Hepatocyte (in vitro differentiated cells): ENCODE measurements at regions not wholly inside any gene's neighbourhood (a gene's known extent, or its start where the extent isn't known, plus 50 kb on each side); places are given as distances from the start of the nearest gene placed in this dataset.

Experiments
- DNase-seq: peaks from one replicate; pipeline ENCODE4 v3.0.0-alpha.2; 2016; ENCODE audit warnings: low spot score
- H2AFZ ChIP-seq: fragments of 200-600 bp; sonication (generic); 2 replicates; pipeline ENCODE4 v1.6.0; 2016; ENCODE audit warnings: antibody characterized with exemption, mild to moderate bottlenecking
- H3K27ac ChIP-seq: fragments of 200-600 bp; sonication (generic); 2 replicates; pipeline ENCODE4 v1.5.1; 2016; ENCODE audit warnings: mild to moderate bottlenecking
- H3K27me3 ChIP-seq: fragments of 200-600 bp; sonication (generic); 2 replicates; pipeline ENCODE4 v1.6.1; 2016
- H3K36me3 ChIP-seq: fragments of 200-600 bp; sonication (generic); replicated peaks from 2 replicates; pipeline ENCODE4 v1.5.1; 2016; ENCODE audit warnings: low read depth; ENCODE audit not compliant: insufficient read depth
- H3K4me1 ChIP-seq: fragments of 200-600 bp; sonication (generic); 2 replicates; pipeline ENCODE4 v1.5.1; 2016; ENCODE audit warnings: mild to moderate bottlenecking, moderate library complexity; ENCODE audit not compliant: insufficient read depth
- H3K4me2 ChIP-seq: fragments of 200-600 bp; sonication (generic); 2 replicates; pipeline ENCODE4 v1.6.0; 2016
- H3K4me3 ChIP-seq: fragments of 200-600 bp; sonication (generic); 2 replicates; pipeline ENCODE4 v1.5.1; 2016; ENCODE audit warnings: mild to moderate bottlenecking
- H3K79me2 ChIP-seq: fragments of 200-600 bp; sonication (generic); 2 replicates; pipeline ENCODE4 v1.6.0; 2017; ENCODE audit warnings: mild to moderate bottlenecking
- H3K9me2 ChIP-seq: fragments of 200-600 bp; sonication (generic); replicated peaks from 2 replicates; pipeline ENCODE4 v1.6.0; 2017; ENCODE audit warnings: mild to moderate bottlenecking; ENCODE audit not compliant: insufficient read depth
- H3K9me3 ChIP-seq: fragments of 200-600 bp; sonication (generic); 2 replicates; pipeline ENCODE4 v1.5.1; 2016; ENCODE audit warnings: low read depth, mild to moderate bottlenecking
- H4K20me1 ChIP-seq: fragments of 200-600 bp; sonication (generic); 2 replicates; pipeline ENCODE4 v1.6.0; 2016; ENCODE audit warnings: mild to moderate bottlenecking; ENCODE audit not compliant: insufficient read depth, poor library complexity, severe bottlenecking
- EZH2 ChIP-seq: fragments of 200-600 bp; sonication (generic); IDR thresholded peaks from 2 replicates; pipeline ENCODE4 v1.6.1; 2016; ENCODE audit warnings: antibody characterized with exemption, mild to moderate bottlenecking, borderline replicate concordance
- EZH2phosphoT487 ChIP-seq: fragments of 200-600 bp; sonication (generic); IDR thresholded peaks from one replicate; pipeline ENCODE4 v1.6.1; 2018; ENCODE audit warnings: antibody characterized with exemption, mild to moderate bottlenecking, low read depth, moderate library complexity; ENCODE audit not compliant: unreplicated experiment, severe bottlenecking
- WGBS: methylation state at CpG from one replicate; pipeline ENCODE4 v1.1.6; 2016; ENCODE audit warnings: low lambda C conversion rate; ENCODE audit errors: missing lambda C conversion rate; 5-methylcytosine and 5-hydroxymethylcytosine counted together
- TF ChIP-seq, protein P1 (sequence below): fragments of 200-600 bp; sonication (generic); IDR thresholded peaks from 2 replicates; pipeline ENCODE4 v1.5.1; 2016; ENCODE audit warnings: antibody characterized with exemption, mild to moderate bottlenecking; ENCODE audit not compliant: poor library complexity

DNA sequence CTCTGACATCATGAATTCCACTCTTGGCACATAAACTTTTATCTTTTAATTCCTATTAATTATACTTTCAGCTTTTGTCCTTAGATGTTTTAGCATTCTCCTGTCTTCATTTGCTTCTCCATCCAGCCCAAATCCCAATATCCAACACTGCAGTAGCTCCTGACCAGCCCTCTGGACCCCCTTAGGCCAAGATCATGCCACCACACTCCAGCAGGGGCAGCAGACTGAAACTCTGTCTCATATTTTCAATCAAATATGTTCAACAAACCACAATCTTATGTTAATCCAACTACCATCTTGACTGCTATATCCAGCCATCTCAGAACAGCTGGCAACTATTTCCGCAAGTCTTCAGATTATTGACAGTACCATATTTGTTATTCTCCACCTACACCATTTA lies 315.8 kb upstream of the ROBO2 start:
- no peaks in the 10 kb centered on the region for H3K9me3 ChIP-seq
- peak overlapping the region; percentile 4 for H3K27ac ChIP-seq
- H3K9me2 ChIP-seq = no peaks in the 10 kb centered on the region
- H4K20me1 ChIP-seq = no peaks in the 10 kb centered on the region
- H3K4me2 ChIP-seq = no peak overlapping the region
- H3K27me3 ChIP-seq = no peaks in the 10 kb centered on the region
- DNase-seq = no peak
- H3K79me2 ChIP-seq = no peaks in the 10 kb centered on the region
- no peaks in the 10 kb centered on the region for H3K36me3 ChIP-seq
- no peak for TF ChIP-seq EZH2phosphoT487
- TF ChIP-seq, protein P1, sequence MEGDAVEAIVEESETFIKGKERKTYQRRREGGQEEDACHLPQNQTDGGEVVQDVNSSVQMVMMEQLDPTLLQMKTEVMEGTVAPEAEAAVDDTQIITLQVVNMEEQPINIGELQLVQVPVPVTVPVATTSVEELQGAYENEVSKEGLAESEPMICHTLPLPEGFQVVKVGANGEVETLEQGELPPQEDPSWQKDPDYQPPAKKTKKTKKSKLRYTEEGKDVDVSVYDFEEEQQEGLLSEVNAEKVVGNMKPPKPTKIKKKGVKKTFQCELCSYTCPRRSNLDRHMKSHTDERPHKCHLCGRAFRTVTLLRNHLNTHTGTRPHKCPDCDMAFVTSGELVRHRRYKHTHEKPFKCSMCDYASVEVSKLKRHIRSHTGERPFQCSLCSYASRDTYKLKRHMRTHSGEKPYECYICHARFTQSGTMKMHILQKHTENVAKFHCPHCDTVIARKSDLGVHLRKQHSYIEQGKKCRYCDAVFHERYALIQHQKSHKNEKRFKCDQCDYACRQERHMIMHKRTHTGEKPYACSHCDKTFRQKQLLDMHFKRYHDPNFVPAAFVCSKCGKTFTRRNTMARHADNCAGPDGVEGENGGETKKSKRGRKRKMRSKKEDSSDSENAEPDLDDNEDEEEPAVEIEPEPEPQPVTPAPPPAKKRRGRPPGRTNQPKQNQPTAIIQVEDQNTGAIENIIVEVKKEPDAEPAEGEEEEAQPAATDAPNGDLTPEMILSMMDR = no peak
- TF ChIP-seq EZH2 = no peak
- no peaks in the 10 kb centered on the region for H3K4me1 ChIP-seq
- no peak overlapping the region for H3K4me3 ChIP-seq
- 78% methylated on average over 1 of the region's 1 CpG for WGBS
- H2AFZ ChIP-seq = no peak overlapping the region

GRCh38 chr3:76724706-76725105 lies 315.2 kb upstream of the ROBO2 start:
- 40% methylated on average over 4 of the region's 4 CpGs for WGBS
- TF ChIP-seq, protein P1 = no peak
- no peak for TF ChIP-seq EZH2phosphoT487
- no peak for TF ChIP-seq EZH2
- no peak overlapping the region for H3K4me3 ChIP-seq

DNA sequence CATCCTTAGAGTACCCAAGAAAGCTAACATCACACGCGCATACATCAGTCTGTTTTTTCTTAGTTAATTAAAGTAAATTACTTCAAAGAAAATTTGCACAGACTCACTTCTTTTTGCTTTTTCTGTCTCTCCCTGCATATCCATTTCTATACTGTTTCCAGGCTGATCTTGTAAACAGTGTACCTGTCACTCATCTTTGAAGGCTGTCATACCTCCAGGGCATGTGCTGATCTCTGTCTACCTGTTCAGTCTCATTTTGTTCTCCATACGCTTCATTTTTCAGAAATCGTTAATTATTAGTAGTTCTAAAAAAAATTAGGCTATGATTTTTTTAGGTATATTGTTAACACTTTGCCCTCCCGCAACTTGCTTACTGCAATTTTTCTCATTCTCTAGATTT lies 313.9 kb upstream of the ROBO2 start:
- no peaks in the 10 kb centered on the region for H3K79me2 ChIP-seq
- H3K9me2 ChIP-seq = no peaks in the 10 kb centered on the region
- H2AFZ ChIP-seq = no peak overlapping the region
- no peak overlapping the region for H3K27ac ChIP-seq
- TF ChIP-seq, protein P1 = no peak
- TF ChIP-seq EZH2 (no peak), EZH2phosphoT487 (no peak)
- H3K36me3 ChIP-seq = no peaks in the 10 kb centered on the region
- WGBS = 98% methylated on average over 5 of the region's 5 CpGs
- H3K9me3 ChIP-seq = no peaks in the 10 kb centered on the region
- H3K4me1 ChIP-seq = no peaks in the 10 kb centered on the region
- DNase-seq = no peak
- H4K20me1 ChIP-seq = no peaks in the 10 kb centered on the region
- H3K4me2 ChIP-seq = no peak overlapping the region
- H3K4me3 ChIP-seq = no peak overlapping the region
- H3K27me3 ChIP-seq = no peaks in the 10 kb centered on the region

More at GRCh38 chr3:76724706-76725105, 315.2 kb upstream of the ROBO2 start:
- no peaks in the 10 kb centered on the region for H3K79me2 ChIP-seq
- H3K27ac ChIP-seq = peak overlapping the region; percentile 21
- no peak overlapping the region for H2AFZ ChIP-seq
- no peaks in the 10 kb centered on the region for H3K27me3 ChIP-seq
- H3K4me2 ChIP-seq = no peak overlapping the region
- H3K9me3 ChIP-seq = no peaks in the 10 kb centered on the region
- H4K20me1 ChIP-seq = no peaks in the 10 kb centered on the region
- peak; percentile 49 for DNase-seq
- no peaks in the 10 kb centered on the region for H3K4me1 ChIP-seq
- H3K9me2 ChIP-seq = no peaks in the 10 kb centered on the region
- H3K36me3 ChIP-seq = no peaks in the 10 kb centered on the region

- H3K4me3 ChIP-seq = no peak overlapping the region
- TF ChIP-seq, protein P1 = no peak
- TF ChIP-seq EZH2 (no peak), EZH2phosphoT487 (no peak)
- no peaks in the 10 kb centered on the region for H3K36me3 ChIP-seq
- H4K20me1 ChIP-seq = no peaks in the 10 kb centered on the region
- no peaks in the 10 kb centered on the region for H3K79me2 ChIP-seq
- H2AFZ ChIP-seq = no peak overlapping the region
- DNase-seq = no peak
- H3K4me1 ChIP-seq = no peaks in the 10 kb centered on the region
- H3K27me3 ChIP-seq = no peaks in the 10 kb centered on the region
- H3K27ac ChIP-seq = no peak overlapping the region
- no peaks in the 10 kb centered on the region for H3K9me3 ChIP-seq
- H3K4me2 ChIP-seq = no peak overlapping the region
- no peaks in the 10 kb centered on the region for H3K9me2 ChIP-seq
- WGBS = 88% methylated on average over 4 of the region's 4 CpGs
Measured at GRCh38 chr3:76728426-76728825, 311.5 kb upstream of the ROBO2 start.
